A549 (cell line): ENCODE measurements at regions not wholly inside any gene's neighbourhood (a gene's known extent, or its start where the extent isn't known, plus 50 kb on each side); places are given as distances from the start of the nearest gene placed in this dataset.

Source experiments
- ATAC-seq, 2 experiments: fragments of 200-7000 bp in 1 of 2; fragments of >200 bp in 1 of 2; cut with Nextera tagmentation in 1 of 2; cut with Tn5 transposase in 1 of 2; 3 replicates each; pipeline versions ENCODE4 v1.8.0 to v1.9.1; 2018 to 2020; ENCODE audit warnings: mild to moderate bottlenecking in 1 of 2, moderate library complexity in 1 of 2
- CTCF ChIA-PET: fragments of 300-600 bp; sonication (Branson Sonifier 250); formaldehyde crosslinking; extraction: SDS; loops from one replicate; lab custom pipeline; 2021; ENCODE audit warnings: antibody characterized with exemption, inconsistent platforms; lab: Yijun Ruan, JAX
- POLR2A ChIA-PET: fragments of 350-600 bp; formaldehyde crosslinking; extraction: SDS; loops from one replicate; lab custom pipeline; 2021; ENCODE audit warnings: antibody characterized with exemption, inconsistent platforms; lab: Yijun Ruan, JAX
- DNase-seq, 2 experiments: peaks; one replicate each; pipeline versions ENCODE4 v3.0.0 to v3.0.0-alpha.2; 2011 to 2016; ENCODE audit warnings: low read depth in 1 of 2, low spot score in 1 of 2
- FAIRE-seq: peaks from 2 replicates; lab custom pipeline; 2011; peaks lifted over from hg19 to GRCh38; lab: Jason Lieb, UNC
- H3K27ac ChIP-seq, 2 experiments: fragments of >200 bp; sonication (Bioruptor Twin); formaldehyde crosslinking; 3 replicates each; pipeline ENCODE4 v1.5.1; 2016 to 2017
- H3K4me1 ChIP-seq: fragments of >200 bp; sonication (Bioruptor Twin); formaldehyde crosslinking; 3 replicates; pipeline ENCODE4 v1.6.1; 2016
- H3K4me2 ChIP-seq: fragments of >200 bp; sonication (Bioruptor Twin); formaldehyde crosslinking; 3 replicates; pipeline ENCODE4 v1.6.1; 2016
- H3K4me3 ChIP-seq: fragments of >200 bp; sonication (Bioruptor Twin); formaldehyde crosslinking; 3 replicates; pipeline ENCODE4 v1.5.1; 2016
- H3K9me3 ChIP-seq: fragments of >200 bp; sonication (Bioruptor Twin); formaldehyde crosslinking; 3 replicates; pipeline ENCODE4 v1.6.1; 2016
- CHD4 ChIP-seq: fragments of 200-600 bp; sonication (generic); IDR thresholded peaks from 2 replicates; pipeline ENCODE4 v1.6.1; 2016; ENCODE audit warnings: antibody characterized with exemption, mild to moderate bottlenecking, borderline replicate concordance
- EHF ChIP-seq: fragments of 250-450 bp; sonication (Bioruptor Pico); IDR thresholded peaks from 2 replicates; pipeline ENCODE4 v1.5.0; 2020; ENCODE audit warnings: mild to moderate bottlenecking
- EHMT2 ChIP-seq: fragments of 200-600 bp; sonication (generic); IDR thresholded peaks from 2 replicates; pipeline ENCODE4 v1.6.1; 2016; ENCODE audit warnings: antibody characterized with exemption, low read depth, mild to moderate bottlenecking, moderate library complexity
- ESRRA ChIP-seq: fragments of 150-350 bp; IDR thresholded peaks from 2 replicates; pipeline ENCODE4 v1.6.1; 2014; ENCODE audit warnings: mild to moderate bottlenecking, low read length, borderline replicate concordance
- FOSL2 ChIP-seq, 2 experiments: fragments of 450-650 bp in 1 of 2; fragments of >200 bp in 1 of 2; sonication (Bioruptor Twin) in 1 of 2; formaldehyde crosslinking; IDR thresholded peaks; 2 replicates each; pipeline versions ENCODE4 v1.5.0 to v1.6.1; 2016 to 2020; ENCODE audit warnings: mild to moderate bottlenecking in 1 of 2, moderate library complexity in 1 of 2
- GATA3 ChIP-seq: IDR thresholded peaks from 2 replicates; pipeline ENCODE4 v1.6.1; 2012; ENCODE audit warnings: borderline replicate concordance
- HEYL ChIP-seq: fragments of 250-450 bp; sonication (Bioruptor Pico); IDR thresholded peaks from 2 replicates; pipeline ENCODE4 v1.8.0; 2021; ENCODE audit warnings: mild to moderate bottlenecking, moderate library complexity
- HMGXB4 ChIP-seq: fragments of 250-450 bp; sonication (Bioruptor Pico); IDR thresholded peaks from 2 replicates; pipeline ENCODE4 v1.5.0; 2021; ENCODE audit warnings: mild to moderate bottlenecking, moderate library complexity, borderline replicate concordance
- HOXA7 ChIP-seq: fragments of 250-450 bp; sonication (Bioruptor Pico); IDR thresholded peaks from 2 replicates; pipeline ENCODE4 v1.5.0; 2020; ENCODE audit warnings: mild to moderate bottlenecking, moderate library complexity
- HOXB5 ChIP-seq: fragments of 250-450 bp; sonication (Bioruptor Pico); IDR thresholded peaks from 2 replicates; pipeline ENCODE4 v1.5.0; 2020; ENCODE audit warnings: mild to moderate bottlenecking, moderate library complexity
- KDM5A ChIP-seq: fragments of 200-600 bp; sonication (generic); IDR thresholded peaks from 2 replicates; pipeline ENCODE4 v1.6.1; 2016; ENCODE audit warnings: antibody characterized with exemption, mild to moderate bottlenecking
- MAFK ChIP-seq: fragments of 450-650 bp; IDR thresholded peaks from 2 replicates; pipeline ENCODE4 v1.6.1; 2014; ENCODE audit not compliant: partially characterized antibody
- NPAS2 ChIP-seq: fragments of 250-450 bp; sonication (Bioruptor Pico); IDR thresholded peaks from 2 replicates; pipeline ENCODE4 v1.8.0; 2022; ENCODE audit warnings: mild to moderate bottlenecking, moderate library complexity, borderline replicate concordance
- NR3C1 ChIP-seq: fragments of >200 bp; sonication (Bioruptor Twin); formaldehyde crosslinking; IDR thresholded peaks from 3 replicates; pipeline ENCODE4 v1.6.1; 2017
- RAD21 ChIP-seq, 2 experiments: fragments of >200 bp in 1 of 2; sonication (Bioruptor Twin) in 1 of 2; formaldehyde crosslinking in 1 of 2; IDR thresholded peaks in 1 of 2; conservative IDR thresholded peaks in 1 of 2; 2 replicates in 1 of 2; 3 replicates in 1 of 2; pipeline ENCODE4 v1.6.1; 2012 to 2018; ENCODE audit warnings: inconsistent platforms in 1 of 2
- REST ChIP-seq: fragments of 200-600 bp; sonication (generic); IDR thresholded peaks from 2 replicates; pipeline ENCODE4 v1.6.1; 2016; ENCODE audit warnings: antibody characterized with exemption, mild to moderate bottlenecking, moderate library complexity
- RFX5 ChIP-seq: fragments of 450-650 bp; IDR thresholded peaks from 2 replicates; pipeline ENCODE4 v1.7.1; 2014; ENCODE audit warnings: antibody characterized with exemption, mild to moderate bottlenecking, moderate library complexity
- RNF2 ChIP-seq: fragments of 200-600 bp; sonication (generic); IDR thresholded peaks from 2 replicates; pipeline ENCODE4 v1.6.1; 2016; ENCODE audit warnings: low read depth, mild to moderate bottlenecking, antibody characterized with exemption, moderate library complexity, borderline replicate concordance
- TP53 ChIP-seq: fragments of 250-450 bp; sonication (Bioruptor Pico); IDR thresholded peaks from 2 replicates; pipeline ENCODE4 v1.5.0; 2021; ENCODE audit warnings: mild to moderate bottlenecking, moderate library complexity
- ZC3H11A ChIP-seq: fragments of 450-650 bp; IDR thresholded peaks from 2 replicates; pipeline ENCODE4 v1.6.1; 2014; ENCODE audit warnings: antibody characterized with exemption, mild to moderate bottlenecking
- ZFP36 ChIP-seq: fragments of 450-650 bp; IDR thresholded peaks from 2 replicates; pipeline ENCODE4 v1.6.1; 2014; ENCODE audit warnings: borderline replicate concordance; ENCODE audit not compliant: partially characterized antibody
- ZSCAN20 ChIP-seq: fragments of 250-450 bp; sonication (Bioruptor Pico); IDR thresholded peaks from 2 replicates; pipeline ENCODE4 v1.8.0; 2022; ENCODE audit warnings: mild to moderate bottlenecking, moderate library complexity
- WGBS: methylation state at CpG from one replicate; pipeline ENCODE4 v1.1.6; 2017; ENCODE audit errors: missing lambda C conversion rate; 5-methylcytosine and 5-hydroxymethylcytosine counted together
- TF ChIP-seq, protein P1 (sequence below): IDR thresholded peaks from 2 replicates; pipeline ENCODE4 v1.6.1; 2012; ENCODE audit warnings: low read depth, borderline replicate concordance
- TF ChIP-seq, protein P2 (sequence below): fragments of 250-450 bp; sonication (Bioruptor Pico); IDR thresholded peaks from 2 replicates; pipeline ENCODE4 v1.5.0; 2020; ENCODE audit warnings: low read depth, mild to moderate bottlenecking, moderate library complexity

DNA sequence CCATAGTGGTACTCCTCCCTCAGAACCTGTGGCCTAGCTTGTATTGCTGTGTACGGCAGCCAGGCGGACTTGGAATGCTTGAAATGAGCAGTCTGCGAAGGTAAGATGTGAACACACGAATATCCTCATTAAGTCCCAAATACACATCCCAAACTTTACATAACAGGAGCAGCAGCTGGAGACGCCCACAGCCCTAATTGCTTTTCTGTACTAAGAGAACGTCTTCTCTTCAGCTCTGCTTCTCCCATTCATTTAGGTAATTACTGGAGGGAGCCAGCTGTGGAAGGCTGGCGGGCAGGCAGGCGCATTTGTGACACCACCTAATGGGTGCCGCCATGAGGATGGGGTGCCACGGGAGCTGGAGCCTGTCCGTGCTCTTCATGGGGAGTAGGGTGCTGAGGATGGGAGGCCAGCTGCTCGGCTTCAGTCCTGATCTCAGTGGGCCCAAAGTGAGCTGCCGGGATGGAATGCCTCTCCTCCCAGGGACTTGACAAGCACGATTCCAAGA, 66.6 kb upstream of the POU3F1 start:
- POLR2A ChIA-PET: no interaction called here
- H3K27ac ChIP-seq: no peak overlapping the region
- 74% methylated on average over 10 of the region's 14 CpGs for WGBS
- DNase-seq: no peak
- no peaks in the 10 kb centered on the region for H3K4me1 ChIP-seq
- TF ChIP-seq RFX5 (no peak), ESRRA (no peak), NPAS2 (no peak), RNF2 (no peak), TP53 (no peak), ZSCAN20 (CRISPR knock-in tag) (no peak), KDM5A (no peak), REST (no peak), ZFP36 (no peak), HOXA7 (no peak), HMGXB4 (CRISPR knock-in tag) (no peak), ZC3H11A (no peak), HOXB5 (CRISPR knock-in tag) (no peak), GATA3 (no peak), FOSL2 (IDR thresholded peaks at IDR 0.05) (no peak), FOSL2 (CRISPR knock-in tag; IDR thresholded peaks at IDR 0.05) (no peak), NR3C1 (no peak), HEYL (no peak), MAFK (no peak)
- TF ChIP-seq, protein P1, sequence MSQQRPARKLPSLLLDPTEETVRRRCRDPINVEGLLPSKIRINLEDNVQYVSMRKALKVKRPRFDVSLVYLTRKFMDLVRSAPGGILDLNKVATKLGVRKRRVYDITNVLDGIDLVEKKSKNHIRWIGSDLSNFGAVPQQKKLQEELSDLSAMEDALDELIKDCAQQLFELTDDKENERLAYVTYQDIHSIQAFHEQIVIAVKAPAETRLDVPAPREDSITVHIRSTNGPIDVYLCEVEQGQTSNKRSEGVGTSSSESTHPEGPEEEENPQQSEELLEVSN: no peak
- TF ChIP-seq, protein P2, sequence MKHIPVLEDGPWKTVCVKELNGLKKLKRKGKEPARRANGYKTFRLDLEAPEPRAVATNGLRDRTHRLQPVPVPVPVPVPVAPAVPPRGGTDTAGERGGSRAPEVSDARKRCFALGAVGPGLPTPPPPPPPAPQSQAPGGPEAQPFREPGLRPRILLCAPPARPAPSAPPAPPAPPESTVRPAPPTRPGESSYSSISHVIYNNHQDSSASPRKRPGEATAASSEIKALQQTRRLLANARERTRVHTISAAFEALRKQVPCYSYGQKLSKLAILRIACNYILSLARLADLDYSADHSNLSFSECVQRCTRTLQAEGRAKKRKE (CRISPR knock-in tag): no peak
- H3K4me3 ChIP-seq: no peak overlapping the region
- no peaks in the 10 kb centered on the region for H3K9me3 ChIP-seq
- FAIRE-seq: no peak
- CTCF ChIA-PET: interaction anchor here (1.2 kb wide), 1 partner anchor 14 kb away, joined by 3 read pairs; no protein-coding TSS in a partner anchor
- ATAC-seq: no peak
- no peak overlapping the region for H3K4me2 ChIP-seq

- no peak overlapping the region for H3K4me3 ChIP-seq
- no peak overlapping the region for H3K27ac ChIP-seq
- no peak for TF ChIP-seq EHF (CRISPR knock-in tag)
- no peak for TF ChIP-seq HMGXB4 (CRISPR knock-in tag)
- TF ChIP-seq RAD21 (conservative IDR thresholded peaks at IDR 0.05 in 1 of 2, IDR thresholded peaks at IDR 0.05 in 1 of 2): no peak
- no peak for TF ChIP-seq CHD4
- no peak for TF ChIP-seq EHMT2
- 62% methylated on average over 8 of the region's 8 CpGs for WGBS
- POLR2A ChIA-PET: no interaction called here
- no peak for FAIRE-seq
- no peak overlapping the region for H3K4me2 ChIP-seq
- H3K9me3 ChIP-seq: no peaks in the 10 kb centered on the region
- no peak for ATAC-seq
- no peaks in the 10 kb centered on the region for H3K4me1 ChIP-seq
- DNase-seq: no peak
- CTCF ChIA-PET: interaction anchor here (1.1 kb wide), 1 partner anchor 21 kb away, joined by 3 read pairs; no protein-coding TSS in a partner anchor
These were observed 65.0 kb upstream of the POU3F1 start for GRCh38 chr1:38111589-38111988.
